ENCODE measurements at regions not wholly inside any gene's neighbourhood (a gene's known extent, or its start where the extent isn't known, plus 50 kb on each side); places are given as distances from the start of the nearest gene placed in this dataset.

- TF ChIP-seq, protein P1, sequence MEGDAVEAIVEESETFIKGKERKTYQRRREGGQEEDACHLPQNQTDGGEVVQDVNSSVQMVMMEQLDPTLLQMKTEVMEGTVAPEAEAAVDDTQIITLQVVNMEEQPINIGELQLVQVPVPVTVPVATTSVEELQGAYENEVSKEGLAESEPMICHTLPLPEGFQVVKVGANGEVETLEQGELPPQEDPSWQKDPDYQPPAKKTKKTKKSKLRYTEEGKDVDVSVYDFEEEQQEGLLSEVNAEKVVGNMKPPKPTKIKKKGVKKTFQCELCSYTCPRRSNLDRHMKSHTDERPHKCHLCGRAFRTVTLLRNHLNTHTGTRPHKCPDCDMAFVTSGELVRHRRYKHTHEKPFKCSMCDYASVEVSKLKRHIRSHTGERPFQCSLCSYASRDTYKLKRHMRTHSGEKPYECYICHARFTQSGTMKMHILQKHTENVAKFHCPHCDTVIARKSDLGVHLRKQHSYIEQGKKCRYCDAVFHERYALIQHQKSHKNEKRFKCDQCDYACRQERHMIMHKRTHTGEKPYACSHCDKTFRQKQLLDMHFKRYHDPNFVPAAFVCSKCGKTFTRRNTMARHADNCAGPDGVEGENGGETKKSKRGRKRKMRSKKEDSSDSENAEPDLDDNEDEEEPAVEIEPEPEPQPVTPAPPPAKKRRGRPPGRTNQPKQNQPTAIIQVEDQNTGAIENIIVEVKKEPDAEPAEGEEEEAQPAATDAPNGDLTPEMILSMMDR (IDR thresholded peaks at IDR 0.05; ENCODE audit: low read depth, low read length) = no peak
- DNase-seq (ENCODE audit: low read depth, low spot score) = no peak
- no peak overlapping the region for H3K4me3 ChIP-seq (ENCODE audit: low read depth, low read length)
- in situ Hi-C loops (cut with HindIII; ENCODE audit: low sequenced_read_pairs) = no loop called here
These were observed 77.5 kb upstream of the SEPTIN5 start for GRCh38 chr22:19636696-19637407.

DNA sequence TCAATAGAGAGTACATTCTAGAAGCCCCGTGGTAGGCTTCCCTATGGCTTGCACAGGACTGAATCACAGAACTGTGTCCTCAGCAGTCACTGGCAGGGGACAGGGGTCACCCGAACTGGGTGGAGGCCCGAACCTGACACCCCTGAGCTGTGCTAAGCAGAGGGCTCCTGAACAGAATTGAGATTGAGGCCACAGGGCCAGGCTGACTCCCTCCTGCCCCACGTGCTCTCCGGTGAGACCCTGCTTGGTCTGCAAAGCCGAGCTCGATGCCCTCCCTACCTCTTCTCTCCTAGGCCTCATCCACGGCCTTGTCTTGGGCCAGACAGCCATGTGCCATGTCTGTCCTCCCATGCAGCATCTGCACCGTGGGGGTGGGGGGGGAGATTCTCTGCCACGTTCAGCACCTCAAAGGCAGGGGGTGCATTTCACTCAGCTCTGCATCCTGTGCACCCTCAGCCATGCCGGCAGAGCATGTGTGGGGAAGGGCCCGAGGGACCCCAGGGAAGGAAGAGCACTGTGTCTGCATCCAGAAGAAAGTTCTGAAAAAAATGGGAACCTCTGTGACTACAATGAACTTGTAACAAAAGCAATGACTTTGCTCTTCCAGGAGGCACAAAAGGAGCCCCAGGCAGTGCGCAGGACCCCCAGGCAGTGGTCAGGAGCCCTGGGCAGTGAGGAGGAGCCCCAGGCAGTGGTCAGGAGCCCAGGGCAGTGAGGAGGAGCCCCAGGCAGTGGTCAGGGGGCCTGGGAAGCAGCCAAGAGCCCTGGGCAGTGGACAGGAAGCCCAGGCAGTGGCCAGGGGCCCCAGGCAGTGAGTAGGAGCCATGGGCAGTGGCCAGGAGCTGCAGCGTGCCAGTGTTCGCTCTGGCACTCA lies 76.7 kb upstream of the SEPTIN5 start:
- no peak overlapping the region for H3K4me3 ChIP-seq (ENCODE audit: low read depth, low read length)
- DNase-seq (ENCODE audit: low read depth, low spot score) = no peak
- TF ChIP-seq, protein P1 (IDR thresholded peaks at IDR 0.05; ENCODE audit: low read depth, low read length) = no peak
- in situ Hi-C loops (cut with HindIII; ENCODE audit: low sequenced_read_pairs) = no loop called here

GRCh38 chr22:19638282-19639015 lies 75.9 kb upstream of the SEPTIN5 start:
- DNase-seq (ENCODE audit: low read depth, low spot score) = no peak
- H3K4me3 ChIP-seq (ENCODE audit: low read depth, low read length) = no peak overlapping the region
- TF ChIP-seq, protein P1 (IDR thresholded peaks at IDR 0.05; ENCODE audit: low read depth, low read length) = no peak
- in situ Hi-C loops (cut with HindIII; ENCODE audit: low sequenced_read_pairs) = no loop called here

DNA sequence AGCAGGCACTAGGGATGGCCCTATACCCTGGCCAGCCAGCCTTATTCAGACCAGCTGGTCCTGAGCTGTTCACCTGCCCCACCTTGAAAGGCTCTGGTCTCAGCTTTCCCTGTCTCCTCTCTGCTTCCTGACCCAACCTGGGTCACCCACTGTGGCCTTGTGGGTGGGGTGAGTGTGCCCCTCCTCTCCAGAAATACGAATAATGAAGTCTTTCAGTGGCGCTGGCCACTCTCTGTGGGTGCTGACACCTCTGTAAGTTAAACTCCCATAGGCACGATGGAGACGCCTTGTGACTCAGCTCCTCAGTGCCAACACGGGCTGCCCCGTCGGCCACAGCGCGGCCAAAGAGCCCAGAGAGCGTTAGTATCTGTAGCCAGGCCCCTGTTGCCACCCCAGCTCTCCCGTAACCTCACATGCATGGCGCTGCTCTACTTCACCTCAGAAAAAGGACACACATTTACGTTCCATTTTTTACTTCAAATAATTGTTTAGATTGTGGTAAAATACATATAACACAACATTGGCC lies 74.6 kb upstream of the SEPTIN5 start:
- H3K4me3 ChIP-seq (ENCODE audit: low read depth, low read length) = no peak overlapping the region
- no peak for DNase-seq (ENCODE audit: low read depth, low spot score)
- TF ChIP-seq, protein P1 (IDR thresholded peaks at IDR 0.05; ENCODE audit: low read depth, low read length) = no peak
- in situ Hi-C loops (cut with HindIII; ENCODE audit: low sequenced_read_pairs) = no loop called here

- DNase-seq (ENCODE audit: low read depth, low spot score) = no peak
- TF ChIP-seq, protein P1 (IDR thresholded peaks at IDR 0.05; ENCODE audit: low read depth, low read length) = no peak
- no peak overlapping the region for H3K4me3 ChIP-seq (ENCODE audit: low read depth, low read length)
- in situ Hi-C loops (cut with HindIII; ENCODE audit: low sequenced_read_pairs) = no loop called here
These were observed 74.0 kb upstream of the SEPTIN5 start for GRCh38 chr22:19640306-19640705.
